ENCODE measurements at regions not wholly inside any gene's neighbourhood (a gene's known extent, or its start where the extent isn't known, plus 50 kb on each side); places are given as distances from the start of the nearest gene placed in this dataset.

- H3K27me3 Mint-ChIP-seq: no peaks in the 10 kb centered on the region
- H3K27ac Mint-ChIP-seq: no peak overlapping the region
- DNase-seq: no peak
- H3K36me3 Mint-ChIP-seq (ENCODE audit: low read depth): no peaks in the 10 kb centered on the region
- H3K4me3 Mint-ChIP-seq: no peak overlapping the region
- TF ChIP-seq, protein P1, sequence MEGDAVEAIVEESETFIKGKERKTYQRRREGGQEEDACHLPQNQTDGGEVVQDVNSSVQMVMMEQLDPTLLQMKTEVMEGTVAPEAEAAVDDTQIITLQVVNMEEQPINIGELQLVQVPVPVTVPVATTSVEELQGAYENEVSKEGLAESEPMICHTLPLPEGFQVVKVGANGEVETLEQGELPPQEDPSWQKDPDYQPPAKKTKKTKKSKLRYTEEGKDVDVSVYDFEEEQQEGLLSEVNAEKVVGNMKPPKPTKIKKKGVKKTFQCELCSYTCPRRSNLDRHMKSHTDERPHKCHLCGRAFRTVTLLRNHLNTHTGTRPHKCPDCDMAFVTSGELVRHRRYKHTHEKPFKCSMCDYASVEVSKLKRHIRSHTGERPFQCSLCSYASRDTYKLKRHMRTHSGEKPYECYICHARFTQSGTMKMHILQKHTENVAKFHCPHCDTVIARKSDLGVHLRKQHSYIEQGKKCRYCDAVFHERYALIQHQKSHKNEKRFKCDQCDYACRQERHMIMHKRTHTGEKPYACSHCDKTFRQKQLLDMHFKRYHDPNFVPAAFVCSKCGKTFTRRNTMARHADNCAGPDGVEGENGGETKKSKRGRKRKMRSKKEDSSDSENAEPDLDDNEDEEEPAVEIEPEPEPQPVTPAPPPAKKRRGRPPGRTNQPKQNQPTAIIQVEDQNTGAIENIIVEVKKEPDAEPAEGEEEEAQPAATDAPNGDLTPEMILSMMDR (IDR thresholded peaks at IDR 0.05): no peak
- intact Hi-C loops (cut with micrococcal nuclease): no loop called here
- no peaks in the 10 kb centered on the region for H3K4me1 Mint-ChIP-seq
- no peak for ATAC-seq (ENCODE audit: low read depth)
- peaks cover 14% of the 10 kb centered on the region for H3K9me3 Mint-ChIP-seq
- ChIA-PET CTCF (no interaction called here), POLR2A (no interaction called here)
Observed at GRCh38 chr4:35541146-35541887, 703.0 kb downstream of the ARAP2 start.

GRCh38 chr4:35541888-35542213 lies 702.5 kb downstream of the ARAP2 start:
- DNase-seq (no peak), ATAC-seq (ENCODE audit: low read depth) (no peak)
- Mint-ChIP-seq H3K4me3 (no peak overlapping the region), H3K9me3 (peaks cover 14% of the 10 kb centered on the region), H3K36me3 (ENCODE audit: low read depth) (no peaks in the 10 kb centered on the region), H3K27me3 (no peaks in the 10 kb centered on the region), H3K27ac (no peak overlapping the region), H3K4me1 (no peaks in the 10 kb centered on the region)
- ChIA-PET POLR2A (no interaction called here), CTCF (no interaction called here)
- intact Hi-C loops (cut with micrococcal nuclease): no loop called here
- TF ChIP-seq, protein P1 (IDR thresholded peaks at IDR 0.05): no peak

DNA sequence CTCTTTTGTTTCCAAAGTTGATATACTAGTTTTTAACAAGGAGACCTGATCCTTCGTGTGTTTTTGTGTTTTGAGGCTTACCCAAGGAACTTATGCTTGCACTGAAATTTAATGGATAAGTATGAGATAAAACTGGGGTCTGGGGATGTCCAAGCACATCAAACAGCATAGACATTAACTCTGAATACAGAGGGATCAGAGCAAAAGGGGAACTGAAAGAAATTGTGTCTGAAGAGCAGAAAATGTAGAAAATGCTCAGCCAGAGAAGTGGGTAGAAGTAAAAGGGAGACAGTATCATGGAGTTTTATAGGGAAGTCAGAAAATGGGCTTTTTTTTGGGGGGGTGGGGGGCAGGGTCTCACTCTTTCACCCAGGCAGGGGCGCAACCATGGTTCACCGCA lies 695.4 kb downstream of the ARAP2 start:
- ATAC-seq (ENCODE audit: low read depth) (no peak), DNase-seq (no peak)
- Mint-ChIP-seq H3K27me3 (no peaks in the 10 kb centered on the region), H3K9me3 (peaks cover 9% of the 10 kb centered on the region), H3K36me3 (ENCODE audit: low read depth) (no peaks in the 10 kb centered on the region), H3K4me1 (no peaks in the 10 kb centered on the region), H3K27ac (no peak overlapping the region), H3K4me3 (no peak overlapping the region)
- ChIA-PET POLR2A (no interaction called here), CTCF (no interaction called here)
- intact Hi-C loops (cut with micrococcal nuclease): no loop called here
- TF ChIP-seq, protein P1 (IDR thresholded peaks at IDR 0.05): no peak

DNA sequence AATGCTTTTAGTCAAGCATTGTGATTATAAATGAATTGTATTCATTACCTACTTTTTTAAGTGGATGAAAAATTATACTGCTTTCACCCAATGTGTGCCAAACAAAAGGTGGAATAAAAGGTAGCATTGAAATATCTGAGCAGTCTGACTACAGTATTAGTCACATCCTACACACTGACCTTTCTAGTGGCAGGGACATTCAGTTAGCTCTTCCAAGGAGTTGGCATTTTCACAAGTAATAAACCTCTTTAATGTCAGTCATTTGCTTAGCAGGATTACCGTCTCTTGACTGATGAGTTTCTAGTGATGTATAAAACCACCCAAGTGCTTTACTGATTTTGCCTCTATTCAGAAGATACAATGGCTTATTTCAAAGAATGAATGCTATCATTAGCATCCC lies 687.9 kb downstream of the ARAP2 start:
- Mint-ChIP-seq H3K9me3 (peaks cover 9% of the 10 kb centered on the region), H3K27me3 (no peaks in the 10 kb centered on the region), H3K4me1 (no peaks in the 10 kb centered on the region), H3K27ac (no peak overlapping the region), H3K4me3 (no peak overlapping the region), H3K36me3 (ENCODE audit: low read depth) (no peaks in the 10 kb centered on the region)
- ATAC-seq (ENCODE audit: low read depth) (no peak), DNase-seq (no peak)
- TF ChIP-seq, protein P1 (IDR thresholded peaks at IDR 0.05): no peak
- intact Hi-C loops (cut with micrococcal nuclease): no loop called here
- POLR2A ChIA-PET: no interaction called here
- CTCF ChIA-PET: no interaction called here

DNA sequence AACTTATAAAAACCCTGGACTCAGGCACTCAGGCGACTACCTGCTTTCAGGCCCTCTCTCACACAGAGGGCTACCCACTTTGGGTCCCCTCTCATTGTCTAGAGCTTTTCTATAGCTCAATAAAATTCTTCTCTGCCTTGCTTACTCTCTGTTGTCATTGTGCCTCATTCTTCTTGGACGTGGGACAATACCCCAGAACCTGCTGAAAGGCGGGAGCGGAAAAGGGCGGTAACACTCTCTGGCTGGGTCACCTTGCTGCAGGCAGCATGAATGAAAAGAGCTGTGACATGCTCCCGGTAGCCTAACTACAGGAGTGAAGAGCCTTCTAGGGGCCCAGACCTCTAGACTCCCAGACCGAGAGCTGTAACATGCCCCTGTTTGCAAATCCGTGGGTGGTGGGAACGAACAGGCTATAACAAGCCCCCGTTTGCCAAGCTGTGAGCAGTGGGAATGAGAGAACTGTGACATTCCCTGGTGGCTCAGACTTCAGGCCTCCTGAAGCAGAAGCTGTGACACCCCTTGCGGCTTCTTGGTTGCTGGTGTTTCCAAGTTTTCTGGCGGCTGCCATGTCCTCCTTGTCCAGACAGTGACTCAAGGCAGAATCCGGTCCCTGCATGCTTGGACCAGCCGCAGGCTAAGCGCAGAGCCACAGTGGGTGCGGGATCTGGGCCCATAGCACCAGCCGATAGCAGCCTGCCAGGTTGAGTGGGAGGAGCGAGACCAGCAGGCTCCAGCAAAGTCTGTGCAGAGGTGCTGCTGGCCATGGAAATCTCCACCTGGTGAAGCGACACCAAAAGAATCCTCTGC lies 684.6 kb downstream of the ARAP2 start:
- peaks cover 9% of the 10 kb centered on the region for H3K9me3 Mint-ChIP-seq
- POLR2A ChIA-PET: no interaction called here
- no peaks in the 10 kb centered on the region for H3K27me3 Mint-ChIP-seq
- CTCF ChIA-PET: no interaction called here
- no peaks in the 10 kb centered on the region for H3K36me3 Mint-ChIP-seq (ENCODE audit: low read depth)
- TF ChIP-seq, protein P1 (IDR thresholded peaks at IDR 0.05): no peak
- intact Hi-C loops (cut with micrococcal nuclease): no loop called here
- no peak overlapping the region for H3K4me3 Mint-ChIP-seq
- DNase-seq (no peak), ATAC-seq (ENCODE audit: low read depth) (no peak)
- no peaks in the 10 kb centered on the region for H3K4me1 Mint-ChIP-seq
- H3K27ac Mint-ChIP-seq: no peak overlapping the region

Data from activated B cell treated with CpG ODN at 0.5 μM for 24 hours (primary cell).